NOMO-1 treated with dmso at 0.1 percent for 144 hours (cell line): ENCODE measurements at regions not wholly inside any gene's neighbourhood (a gene's known extent, or its start where the extent isn't known, plus 50 kb on each side); places are given as distances from the start of the nearest gene placed in this dataset.
"Not testable (repeated sequence)": the region's sequence is repeated elsewhere in the genome, so short reads cannot be mapped to it uniquely, and the experiment has no call there.

ENCODE experiments used
- DNase-seq: peaks from one replicate; lab custom pipeline; 2025; ENCODE audit not compliant: unreplicated experiment; lab: John Stamatoyannopoulos, UW

- DNase-seq, result no peak
Observed at GRCh38 chr13:110045202-110045601, 258.8 kb upstream of the IRS2 start.

- peak; percentile 43 for DNase-seq
Observed at GRCh38 chr13:110044551-110045111, 258.2 kb upstream of the IRS2 start.

- DNase-seq, result no peak
Observed at GRCh38 chr13:110042253-110042950, 256.0 kb upstream of the IRS2 start.

- DNase-seq, result not testable (repeated sequence)
Observed at GRCh38 chr13:110041638-110042037, 255.3 kb upstream of the IRS2 start.

GRCh38 chr13:110037925-110038573 is 251.7 kb upstream of the IRS2 start:
- DNase-seq, result no peak

GRCh38 chr13:110036060-110036459 is 249.7 kb upstream of the IRS2 start:
- no peak for DNase-seq

- no peak for DNase-seq
Observed at GRCh38 chr13:110034031-110034549, 247.7 kb upstream of the IRS2 start.

- DNase-seq, result no peak
Observed at GRCh38 chr13:110032969-110033368, 246.6 kb upstream of the IRS2 start.

GRCh38 chr13:110030394-110030928 is 244.1 kb upstream of the IRS2 start:
- no peak for DNase-seq

- DNase-seq, result no peak
Observed at GRCh38 chr13:110028838-110029621, 242.6 kb upstream of the IRS2 start.

- no peak for DNase-seq
Observed at GRCh38 chr13:110028311-110028710, 241.9 kb upstream of the IRS2 start.

- DNase-seq, result no peak
Observed at GRCh38 chr13:110027470-110028240, 241.3 kb upstream of the IRS2 start.

GRCh38 chr13:110024645-110024980 is 238.2 kb upstream of the IRS2 start:
- DNase-seq, result no peak

- DNase-seq, result no peak
Observed at GRCh38 chr13:110023729-110024644, 237.6 kb upstream of the IRS2 start.

GRCh38 chr13:110018009-110018408 is 231.6 kb upstream of the IRS2 start:
- DNase-seq, result no peak

- no peak for DNase-seq
Observed at GRCh38 chr13:110017379-110017778, 231.0 kb upstream of the IRS2 start.

GRCh38 chr13:110015253-110015652 is 228.9 kb upstream of the IRS2 start:
- no peak for DNase-seq

GRCh38 chr13:110014719-110015118 is 228.3 kb upstream of the IRS2 start:
- no peak for DNase-seq

GRCh38 chr13:110012102-110012739 is 225.8 kb upstream of the IRS2 start:
- DNase-seq, result no peak
